SW 1271 (cell line): ENCODE measurements at regions not wholly inside any gene's neighbourhood (a gene's known extent, or its start where the extent isn't known, plus 50 kb on each side); places are given as distances from the start of the nearest gene placed in this dataset.

Experiments
- DNase-seq, 2 experiments: peaks; one replicate each; lab custom pipeline; 2025; lab: John Stamatoyannopoulos, UW

GRCh38 chr10:85145966-85146365, 817.6 kb downstream of the CCSER2 start:
- DNase-seq: no peak

GRCh38 chr10:85147346-85148250, 819.2 kb downstream of the CCSER2 start:
- DNase-seq: no peak

DNA sequence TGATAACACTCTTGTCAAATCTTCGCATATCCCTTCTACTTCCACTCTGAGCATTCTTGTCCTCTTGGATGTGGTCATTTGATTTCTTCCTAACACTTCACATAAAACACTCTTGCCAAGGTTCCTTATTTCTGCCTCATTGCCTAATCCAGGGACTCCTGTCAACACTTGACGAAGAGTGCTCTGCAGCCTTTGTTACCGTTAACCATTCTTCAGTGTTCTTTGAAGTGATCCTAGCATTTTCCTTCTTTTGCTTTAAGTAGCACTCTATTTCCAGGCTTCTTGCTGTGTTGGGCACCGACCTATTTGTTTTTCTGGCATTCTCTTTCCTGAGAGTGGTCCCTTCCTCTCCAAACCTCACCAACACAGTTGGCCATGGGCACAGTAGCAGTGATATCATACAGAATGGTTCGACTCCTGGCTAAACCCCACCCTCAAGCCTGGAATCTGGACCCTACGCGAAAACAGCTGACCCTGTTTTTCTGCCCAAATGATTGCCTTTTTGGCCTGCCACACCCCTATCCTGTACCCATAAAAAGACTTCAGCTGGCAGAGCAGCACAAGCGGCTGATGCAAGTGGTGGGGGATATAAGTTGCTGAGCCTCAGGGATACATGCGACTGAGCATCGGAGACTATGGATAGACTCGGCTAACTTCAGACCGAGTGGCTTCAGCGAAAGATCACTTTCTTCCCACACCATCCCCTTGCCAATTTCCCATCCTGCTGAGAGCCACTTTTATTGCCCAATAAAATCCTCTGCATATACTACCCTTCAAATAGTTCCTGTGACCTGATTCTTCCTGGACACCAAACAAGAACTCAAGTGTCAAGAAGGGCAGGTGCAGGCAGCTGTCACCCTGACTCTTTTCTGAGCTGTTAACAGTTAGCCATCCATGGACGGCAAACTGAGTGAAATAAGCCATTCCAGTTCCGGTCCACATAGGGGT, 820.6 kb downstream of the CCSER2 start:
- no peak for DNase-seq

- no peak for DNase-seq
These were observed 821.4 kb downstream of the CCSER2 start for GRCh38 chr10:85149766-85150165.

DNA sequence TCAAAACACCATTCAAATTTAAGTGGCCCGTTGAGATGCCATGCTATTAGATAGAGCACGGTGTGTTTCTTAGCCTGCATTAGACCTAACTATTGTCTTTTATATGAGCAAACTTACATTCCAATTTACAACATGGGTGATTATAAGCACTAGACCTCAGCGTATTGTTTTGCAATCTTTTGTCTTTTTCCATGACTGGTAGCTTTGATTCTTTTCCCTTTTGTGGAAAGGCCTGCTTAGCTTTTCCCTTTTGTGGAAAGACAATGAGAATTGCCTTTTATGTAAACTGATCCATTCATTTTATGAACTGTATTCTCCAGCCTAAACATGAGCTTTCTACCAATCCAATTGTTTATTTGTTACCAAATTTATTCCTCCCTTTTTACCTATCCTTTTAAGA, 823.1 kb downstream of the CCSER2 start:
- no peak for DNase-seq

DNA sequence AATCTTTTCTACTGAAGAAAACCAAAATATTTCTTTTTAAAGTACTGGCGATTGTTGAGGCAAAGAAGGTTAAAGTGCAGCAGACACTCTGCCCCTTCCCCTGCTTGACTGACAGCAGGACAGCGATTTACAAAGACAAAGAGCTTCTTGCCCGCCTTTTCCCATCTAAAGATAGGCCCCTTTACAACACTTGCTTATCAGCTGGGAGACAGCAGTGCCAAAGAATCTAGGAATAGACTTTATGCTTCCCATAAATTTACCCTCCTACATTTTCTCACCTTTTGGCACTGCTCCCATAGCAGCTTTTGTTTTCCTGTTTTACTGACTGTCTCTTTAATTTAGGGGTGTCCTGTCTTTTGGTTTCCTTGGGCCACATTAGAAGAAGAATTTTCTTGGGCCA, 824.1 kb downstream of the CCSER2 start:
- DNase-seq: no peak

- no peak for DNase-seq
These were observed 824.5 kb downstream of the CCSER2 start for GRCh38 chr10:85152911-85153310.

GRCh38 chr10:85157206-85157605, 828.8 kb downstream of the CCSER2 start:
- DNase-seq: no peak

DNA sequence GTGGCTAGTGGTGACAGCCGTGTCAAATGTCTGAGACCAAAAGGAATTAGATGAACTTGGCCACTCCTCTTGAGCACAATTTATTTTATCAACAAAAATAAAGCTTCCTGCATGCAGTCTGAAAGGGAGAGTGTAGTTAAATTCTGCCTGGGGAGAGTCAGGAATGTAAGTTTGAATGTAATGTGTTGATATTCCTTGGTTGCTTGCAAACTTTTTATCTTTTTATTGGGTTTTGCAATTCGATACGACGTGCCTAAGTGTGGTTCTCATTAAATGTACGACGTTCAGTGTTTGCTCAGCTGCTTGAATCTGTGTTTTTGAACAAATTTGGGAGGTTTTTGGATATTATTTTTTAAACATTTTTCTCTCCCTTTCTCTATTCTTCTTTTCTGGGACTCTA, 839.9 kb downstream of the CCSER2 start:
- DNase-seq: no peak

DNA sequence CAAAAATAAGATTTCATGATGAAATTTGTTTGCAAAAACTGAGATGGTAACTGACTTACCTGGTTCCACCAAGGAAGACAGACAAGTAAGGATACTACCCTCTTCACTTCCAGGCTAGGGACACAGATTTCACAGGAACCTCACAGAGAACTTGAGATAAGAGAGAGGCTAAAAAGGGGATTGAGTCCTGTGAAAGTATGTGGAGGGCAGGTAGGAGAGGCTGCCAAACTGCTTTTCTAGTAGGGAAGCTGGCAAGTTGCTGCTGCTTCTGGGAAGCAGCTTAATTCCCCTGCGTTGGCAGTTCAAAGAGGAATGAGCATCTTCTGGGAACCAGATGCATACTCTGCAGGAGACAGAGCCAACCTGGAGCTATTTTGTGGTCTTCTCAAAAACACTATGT, 841.6 kb downstream of the CCSER2 start:
- DNase-seq: no peak

DNA sequence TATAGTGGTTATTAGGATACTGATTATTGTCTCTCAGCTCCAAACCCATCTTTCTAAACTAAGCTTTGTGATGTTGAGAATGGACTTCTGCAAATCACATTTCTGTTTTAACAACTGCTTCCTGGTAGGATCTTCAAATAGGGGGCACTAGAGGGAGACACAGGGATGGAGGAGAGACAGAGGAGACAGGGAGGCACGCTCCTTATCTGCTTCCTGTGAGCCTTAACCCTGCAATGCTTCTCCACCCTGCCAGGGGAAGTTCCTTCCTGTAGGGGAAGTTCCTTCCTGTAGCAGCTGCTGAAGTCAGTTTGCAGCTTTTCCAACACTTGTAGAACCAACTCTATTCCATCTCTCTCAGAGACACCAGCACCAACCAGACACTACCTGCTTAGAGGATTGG, 847.2 kb downstream of the CCSER2 start:
- no peak for DNase-seq

DNA sequence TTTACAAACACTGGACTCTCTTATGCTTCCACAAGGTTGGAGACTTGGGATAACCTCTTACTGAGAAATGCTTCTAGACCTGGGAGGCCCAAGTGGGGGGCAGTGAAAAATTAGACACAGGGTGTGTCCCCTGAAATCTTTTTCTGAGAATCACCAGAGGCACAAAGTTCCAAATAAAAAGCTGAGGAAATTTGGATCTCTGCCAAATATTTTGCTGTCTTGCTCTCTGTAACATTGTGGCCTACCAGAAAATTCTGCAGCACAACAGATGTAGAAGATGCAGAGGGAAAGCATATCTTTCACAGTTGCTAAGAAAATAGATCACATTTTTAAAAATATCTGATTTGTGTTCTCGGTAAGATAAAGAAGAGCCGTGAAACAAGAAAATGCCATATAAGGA, 849.4 kb downstream of the CCSER2 start:
- DNase-seq: no peak

DNA sequence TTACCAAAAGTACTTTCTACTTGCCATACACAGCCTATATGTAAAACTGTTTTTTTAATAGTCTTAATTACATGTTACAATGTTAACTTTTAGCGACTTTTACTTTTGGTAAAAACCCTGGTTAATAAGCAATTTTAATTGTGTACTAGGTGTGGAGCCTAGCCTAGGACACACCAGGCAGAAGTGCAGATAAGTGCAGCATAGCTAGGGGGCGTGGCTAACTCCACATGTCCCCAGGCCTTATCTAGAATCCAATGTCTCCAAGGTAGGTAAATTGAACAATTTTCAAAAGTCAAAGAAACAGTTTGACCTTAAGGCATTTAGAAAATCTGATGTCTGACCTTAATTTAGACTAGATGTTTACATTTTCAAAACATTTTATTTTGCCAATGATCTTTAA, 858.7 kb downstream of the CCSER2 start:
- DNase-seq: no peak

DNA sequence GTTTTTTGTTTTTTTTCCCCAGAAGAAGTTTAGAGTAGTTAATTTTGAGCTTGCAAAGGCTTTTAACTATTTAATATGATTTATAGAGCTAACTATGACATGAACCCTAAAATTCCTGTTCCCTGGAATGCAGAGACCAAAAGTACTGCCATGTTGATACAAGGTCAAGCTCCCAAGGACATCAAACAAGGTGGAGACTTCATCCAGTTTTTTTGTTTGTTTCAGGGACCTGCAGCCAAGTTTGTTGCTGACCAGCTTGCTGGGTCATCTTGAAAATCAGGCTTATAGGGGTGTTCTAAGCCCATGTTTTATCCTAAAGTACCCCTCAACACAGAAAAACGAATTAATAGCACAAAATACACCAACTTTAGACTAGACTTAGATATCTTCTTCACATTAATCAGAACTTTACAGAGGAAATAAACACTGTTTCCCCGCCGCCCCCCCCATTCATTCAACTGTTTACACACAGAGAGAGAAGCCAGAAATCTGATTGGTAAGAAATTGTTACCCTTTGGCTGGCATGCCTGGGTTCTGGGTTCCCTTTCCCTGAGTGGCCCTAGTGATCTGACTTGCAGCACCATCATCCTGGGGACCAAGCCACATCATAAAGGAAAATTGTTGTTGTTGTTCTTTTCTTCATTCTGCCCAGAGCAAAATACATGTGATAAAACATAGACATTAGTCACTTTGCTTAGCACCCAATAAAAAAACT, 860.5 kb downstream of the CCSER2 start:
- DNase-seq: no peak

GRCh38 chr10:85193796-85194195, 865.4 kb downstream of the CCSER2 start:
- DNase-seq: no peak

- no peak for DNase-seq
These were observed 866.3 kb downstream of the CCSER2 start for GRCh38 chr10:85194706-85195105.

GRCh38 chr10:85195596-85195995, 867.2 kb downstream of the CCSER2 start:
- no peak for DNase-seq

GRCh38 chr10:85204814-85205213, 876.4 kb downstream of the CCSER2 start:
- no peak for DNase-seq

GRCh38 chr10:85212526-85212925, 884.1 kb downstream of the CCSER2 start:
- no peak for DNase-seq

DNA sequence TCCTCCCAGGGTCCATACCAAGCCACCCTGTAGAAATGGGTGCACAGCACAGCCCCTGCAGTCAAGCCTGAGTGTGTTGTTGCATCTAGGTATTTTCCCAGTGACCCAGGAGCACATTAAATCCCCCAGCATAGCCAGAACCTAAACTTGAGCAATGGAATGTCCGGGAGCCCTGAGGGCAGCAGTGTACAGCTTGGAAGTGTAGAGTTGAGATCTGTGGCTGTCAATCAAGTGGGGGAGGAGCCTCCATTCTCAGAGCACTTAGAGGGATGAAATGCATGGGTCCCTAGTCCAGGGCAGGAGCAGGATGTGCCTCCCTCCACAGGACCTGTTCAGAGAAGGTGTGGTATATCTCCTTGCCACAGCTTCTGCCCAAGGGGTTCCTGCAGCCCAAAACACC, 885.1 kb downstream of the CCSER2 start:
- DNase-seq: no peak

- no peak for DNase-seq
These were observed 893.9 kb downstream of the CCSER2 start for GRCh38 chr10:85222300-85222699.

- no peak for DNase-seq
These were observed 896.1 kb downstream of the CCSER2 start for GRCh38 chr10:85224366-85224940.
